Vagina (tissue), 2 donors: ENCODE measurements at regions not wholly inside any gene's neighbourhood (a gene's known extent, or its start where the extent isn't known, plus 50 kb on each side); places are given as distances from the start of the nearest gene placed in this dataset.

Experiments
- POLR2A ChIP-seq, 2 donors: fragments of 450-650 bp; IDR thresholded peaks; one replicate each; pipeline ENCODE4 v1.6.1; 2017; ENCODE audit warnings: antibody characterized with exemption in 2 of 2, mild to moderate bottlenecking in 2 of 2, moderate library complexity in 2 of 2
- POLR2AphosphoS5 ChIP-seq, 2 donors: sonication (generic); formaldehyde crosslinking; IDR thresholded peaks; one replicate each; pipeline ENCODE4 v1.9.0; 2017; ENCODE audit warnings: antibody characterized with exemption in 2 of 2, mild to moderate bottlenecking in 2 of 2, low read depth in 1 of 2; ENCODE audit not compliant: insufficient read depth in 1 of 2
- TF ChIP-seq, protein P1 (sequence below), 3 experiments: fragments of 450-650 bp in 2 of 3; fragments of 200-600 bp in 1 of 3; sonication (generic) in 1 of 3; IDR thresholded peaks; one replicate each; pipeline ENCODE4 v1.5.1; 2017 to 2019; ENCODE audit warnings: antibody characterized with exemption in 3 of 3, mild to moderate bottlenecking in 2 of 3, moderate library complexity in 2 of 3

DNA sequence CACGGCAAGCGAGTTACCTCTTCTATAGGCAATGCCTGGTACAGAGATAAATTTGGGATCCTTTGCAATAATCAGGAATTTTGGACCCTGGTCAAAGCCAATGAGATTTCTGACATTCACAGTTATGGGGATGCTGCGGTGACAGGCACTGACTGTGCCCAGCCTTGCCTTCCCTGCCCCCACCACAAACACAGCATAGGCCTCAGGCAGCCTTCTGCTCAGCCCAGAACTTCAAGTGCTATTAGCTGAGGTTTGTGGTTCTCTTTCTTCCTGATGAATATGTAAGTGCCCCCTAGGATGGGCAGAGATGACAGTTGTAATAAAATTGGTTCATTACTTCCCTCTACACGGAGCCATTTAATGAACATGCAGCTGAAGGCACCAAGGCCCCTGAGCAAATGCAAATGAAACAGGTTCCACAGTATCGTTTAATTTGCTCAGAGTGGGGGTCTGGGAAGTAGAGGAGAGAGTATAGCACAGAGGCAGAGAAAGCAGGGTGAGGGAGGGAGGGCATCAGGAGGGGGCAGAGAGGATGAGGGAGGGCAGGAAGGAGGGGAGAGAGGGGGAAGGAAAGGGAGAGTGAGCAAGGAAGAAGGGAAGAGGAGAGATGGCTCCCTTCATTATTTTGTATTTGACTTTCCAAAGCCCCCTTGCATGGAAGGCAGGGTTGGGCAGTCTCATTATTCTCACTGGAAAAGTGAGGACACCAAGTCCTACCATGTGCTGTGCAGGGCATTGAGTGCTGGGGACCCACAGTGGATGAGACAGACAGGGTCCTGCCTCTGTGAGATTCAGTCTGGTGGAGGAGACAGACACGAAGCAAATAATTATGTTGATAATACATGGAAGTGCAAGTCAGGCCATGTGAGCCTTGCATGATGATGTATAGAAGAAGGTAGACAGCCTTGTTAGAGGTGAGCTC lies 513.0 kb downstream of the PTPRU start:
- TF ChIP-seq, protein P1, sequence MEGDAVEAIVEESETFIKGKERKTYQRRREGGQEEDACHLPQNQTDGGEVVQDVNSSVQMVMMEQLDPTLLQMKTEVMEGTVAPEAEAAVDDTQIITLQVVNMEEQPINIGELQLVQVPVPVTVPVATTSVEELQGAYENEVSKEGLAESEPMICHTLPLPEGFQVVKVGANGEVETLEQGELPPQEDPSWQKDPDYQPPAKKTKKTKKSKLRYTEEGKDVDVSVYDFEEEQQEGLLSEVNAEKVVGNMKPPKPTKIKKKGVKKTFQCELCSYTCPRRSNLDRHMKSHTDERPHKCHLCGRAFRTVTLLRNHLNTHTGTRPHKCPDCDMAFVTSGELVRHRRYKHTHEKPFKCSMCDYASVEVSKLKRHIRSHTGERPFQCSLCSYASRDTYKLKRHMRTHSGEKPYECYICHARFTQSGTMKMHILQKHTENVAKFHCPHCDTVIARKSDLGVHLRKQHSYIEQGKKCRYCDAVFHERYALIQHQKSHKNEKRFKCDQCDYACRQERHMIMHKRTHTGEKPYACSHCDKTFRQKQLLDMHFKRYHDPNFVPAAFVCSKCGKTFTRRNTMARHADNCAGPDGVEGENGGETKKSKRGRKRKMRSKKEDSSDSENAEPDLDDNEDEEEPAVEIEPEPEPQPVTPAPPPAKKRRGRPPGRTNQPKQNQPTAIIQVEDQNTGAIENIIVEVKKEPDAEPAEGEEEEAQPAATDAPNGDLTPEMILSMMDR (IDR thresholded peaks at IDR 0.05): no peak
- TF ChIP-seq POLR2A (IDR thresholded peaks at IDR 0.05): no peak
- TF ChIP-seq POLR2AphosphoS5 (IDR thresholded peaks at IDR 0.05; ENCODE audit: insufficient read depth in 1 of 2, low read depth in 1 of 2): no peak
